CD1c-positive myeloid dendritic cell (primary cell): ENCODE measurements at regions not wholly inside any gene's neighbourhood (a gene's known extent, or its start where the extent isn't known, plus 50 kb on each side); places are given as distances from the start of the nearest gene placed in this dataset.
"Not testable (repeated sequence)": the region's sequence is repeated elsewhere in the genome, so short reads cannot be mapped to it uniquely, and the experiment has no call there.

Experiments
- DNase-seq: peaks from one replicate; pipeline ENCODE4 v3.0.0-alpha.2; 2016; ENCODE audit errors: extremely low spot score

GRCh38 chr1:38507563-38507962 lies 352.0 kb downstream of the RRAGC start:
- no peak for DNase-seq

GRCh38 chr1:38505944-38506343 lies 353.6 kb downstream of the RRAGC start:
- no peak for DNase-seq

- DNase-seq = no peak
Measured at GRCh38 chr1:38502758-38503157, 356.8 kb downstream of the RRAGC start.

GRCh38 chr1:38500891-38501290 lies 358.7 kb downstream of the RRAGC start:
- DNase-seq = no peak

- no peak for DNase-seq
Measured at GRCh38 chr1:38500352-38500751, 359.2 kb downstream of the RRAGC start.

GRCh38 chr1:38498686-38499085 lies 360.9 kb downstream of the RRAGC start:
- no peak for DNase-seq

- no peak for DNase-seq
Measured at GRCh38 chr1:38497921-38498656, 361.5 kb downstream of the RRAGC start.

GRCh38 chr1:38493306-38493705 lies 366.3 kb downstream of the RRAGC start:
- DNase-seq = peak; percentile 41

GRCh38 chr1:38489844-38490270 lies 369.7 kb downstream of the RRAGC start:
- DNase-seq = no peak

- DNase-seq = no peak
Measured at GRCh38 chr1:38488162-38488898, 371.2 kb downstream of the RRAGC start.

- DNase-seq = no peak
Measured at GRCh38 chr1:38487396-38487795, 372.2 kb downstream of the RRAGC start.

GRCh38 chr1:38486085-38486484 lies 373.5 kb downstream of the RRAGC start:
- DNase-seq = no peak

GRCh38 chr1:38481871-38482826 lies 377.4 kb downstream of the RRAGC start:
- DNase-seq = no peak

- DNase-seq = not testable (repeated sequence)
Measured at GRCh38 chr1:38479662-38480061, 379.9 kb downstream of the RRAGC start.

GRCh38 chr1:38477811-38478210 lies 381.8 kb downstream of the RRAGC start:
- no peak for DNase-seq

- DNase-seq = no peak
Measured at GRCh38 chr1:38476850-38477178, 382.8 kb downstream of the RRAGC start.

- DNase-seq = no peak
Measured at GRCh38 chr1:38476111-38476849, 383.3 kb downstream of the RRAGC start.

GRCh38 chr1:38475624-38476005 lies 384.0 kb downstream of the RRAGC start:
- no peak for DNase-seq

- no peak for DNase-seq
Measured at GRCh38 chr1:38474738-38475623, 384.6 kb downstream of the RRAGC start.

GRCh38 chr1:38466487-38466886 lies 393.1 kb downstream of the RRAGC start:
- no peak for DNase-seq

- no peak for DNase-seq
Measured at GRCh38 chr1:38465460-38465859, 394.1 kb downstream of the RRAGC start.
